ENCODE measurements at regions not wholly inside any gene's neighbourhood (a gene's known extent, or its start where the extent isn't known, plus 50 kb on each side); places are given as distances from the start of the nearest gene placed in this dataset.
"Not testable (repeated sequence)": the region's sequence is repeated elsewhere in the genome, so short reads cannot be mapped to it uniquely, and the experiment has no call there.

GRCh38 chr1:148354913-148355308 lies 128.2 kb downstream of the PPIAL4G start:
- no peak for DNase-seq

DNA sequence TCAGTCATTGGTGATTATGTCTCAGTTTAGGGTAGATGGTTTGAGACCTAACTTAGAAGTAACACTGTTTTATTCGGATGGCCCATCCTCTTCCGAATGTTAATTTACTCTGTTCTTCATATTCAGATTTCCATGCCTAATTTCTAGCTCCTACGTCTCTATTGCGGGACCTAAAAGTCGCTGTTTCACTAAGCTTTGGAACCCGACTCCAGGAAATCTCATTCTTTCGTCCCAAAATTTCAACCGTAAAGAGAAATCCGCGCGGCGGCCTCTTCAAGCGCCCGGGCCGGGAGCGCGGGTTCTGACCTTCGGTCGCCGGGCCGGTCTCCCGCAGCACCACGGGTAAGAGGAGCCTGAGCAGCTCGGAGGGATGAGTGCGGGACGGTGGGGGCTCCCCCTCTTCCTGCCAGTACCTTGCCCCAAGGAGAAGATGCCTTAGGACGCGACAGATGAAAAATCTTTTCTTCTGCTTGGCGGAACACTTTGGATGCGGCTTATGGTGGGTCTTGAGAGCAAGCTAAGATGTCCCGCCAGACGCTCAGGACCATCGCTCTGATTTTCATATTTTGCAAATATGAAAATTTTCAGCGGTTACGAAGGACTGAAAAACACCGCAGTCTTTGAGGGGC lies 128.7 kb downstream of the PPIAL4G start:
- no peak for DNase-seq

DNA sequence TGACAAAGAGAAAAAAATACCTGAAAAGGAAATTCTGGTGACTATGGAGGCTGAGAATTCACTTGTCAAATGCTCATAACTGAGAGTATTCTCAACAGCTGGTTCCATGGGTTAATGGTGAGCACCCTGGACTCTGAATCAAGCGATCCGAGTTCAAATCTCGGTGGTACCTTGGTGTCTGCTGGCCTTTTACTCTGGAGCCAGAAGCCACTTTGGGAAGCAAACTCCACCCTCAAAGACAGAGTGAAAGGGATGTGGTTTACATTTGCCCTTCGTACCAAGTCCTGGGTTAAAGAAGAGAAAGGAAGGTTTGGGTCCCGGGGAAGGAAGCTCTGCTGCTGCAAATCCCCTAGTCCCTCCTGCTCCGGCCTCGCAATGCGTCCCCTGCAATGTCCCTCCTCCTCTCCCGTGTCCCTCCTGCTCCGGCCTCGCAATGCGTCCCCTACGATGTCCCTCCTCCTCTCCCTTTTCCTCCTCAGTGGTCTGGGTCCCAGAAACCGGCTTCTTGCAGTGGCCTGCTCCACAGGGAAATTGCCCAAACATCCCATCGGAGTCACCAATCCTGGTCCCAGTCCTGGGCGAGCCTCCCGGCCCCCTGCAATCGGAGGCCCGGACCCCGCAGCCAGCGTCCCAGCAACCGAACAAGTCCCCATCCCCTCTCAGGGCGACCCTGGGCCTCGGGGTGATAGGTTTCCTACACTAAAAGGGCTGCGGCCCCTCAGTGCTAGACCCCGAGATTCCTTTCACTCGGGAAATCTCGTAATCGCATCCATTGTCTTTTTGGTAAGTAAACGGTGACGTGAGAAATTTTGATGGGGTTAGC lies 129.4 kb downstream of the PPIAL4G start:
- no peak for DNase-seq

GRCh38 chr1:148352470-148353053 lies 130.5 kb downstream of the PPIAL4G start:
- no peak for DNase-seq

DNA sequence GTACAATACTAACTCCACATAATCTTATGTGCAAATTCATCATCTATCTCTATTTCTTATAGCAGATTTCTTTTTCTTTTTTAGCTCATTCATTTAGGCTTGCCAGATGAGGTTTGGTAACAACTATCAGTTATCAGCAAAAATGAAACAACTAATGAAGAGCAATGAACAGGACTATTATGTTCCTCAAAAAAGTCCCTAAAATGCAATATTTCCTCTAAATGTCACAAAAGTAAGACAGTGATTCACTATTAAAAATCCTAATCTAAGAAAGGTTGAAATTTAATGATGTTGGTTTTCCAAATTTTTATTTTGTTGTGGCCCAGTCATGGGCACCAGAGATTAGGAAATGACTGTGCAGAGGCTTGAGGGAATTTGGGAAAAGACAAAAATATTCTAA lies 135.3 kb downstream of the PPIAL4G start:
- no peak for DNase-seq

DNA sequence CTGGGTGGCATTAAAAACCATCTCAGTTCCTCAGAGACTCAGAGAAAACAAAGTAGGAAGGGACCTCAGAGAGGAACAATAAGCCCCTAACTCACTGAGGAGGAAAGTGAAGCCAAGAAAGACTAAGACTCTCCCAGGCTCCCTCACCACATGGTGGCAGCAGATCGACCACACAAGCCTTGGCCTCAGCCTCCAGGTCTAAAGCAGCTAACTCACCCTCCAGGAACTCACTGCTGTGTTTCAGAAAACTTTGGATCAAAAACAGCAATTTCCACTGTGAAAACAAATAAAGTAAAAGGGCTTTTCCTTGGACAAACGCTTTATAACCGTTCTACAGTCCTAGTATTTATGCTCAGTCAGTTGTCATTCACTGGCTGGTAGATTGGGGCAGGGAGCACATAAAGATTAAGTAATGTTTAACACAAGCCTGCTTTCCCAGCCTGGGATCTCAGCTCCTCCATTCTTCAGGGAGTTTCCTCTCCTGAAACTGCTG lies 137.4 kb downstream of the PPIAL4G start:
- DNase-seq = not testable (repeated sequence)

DNA sequence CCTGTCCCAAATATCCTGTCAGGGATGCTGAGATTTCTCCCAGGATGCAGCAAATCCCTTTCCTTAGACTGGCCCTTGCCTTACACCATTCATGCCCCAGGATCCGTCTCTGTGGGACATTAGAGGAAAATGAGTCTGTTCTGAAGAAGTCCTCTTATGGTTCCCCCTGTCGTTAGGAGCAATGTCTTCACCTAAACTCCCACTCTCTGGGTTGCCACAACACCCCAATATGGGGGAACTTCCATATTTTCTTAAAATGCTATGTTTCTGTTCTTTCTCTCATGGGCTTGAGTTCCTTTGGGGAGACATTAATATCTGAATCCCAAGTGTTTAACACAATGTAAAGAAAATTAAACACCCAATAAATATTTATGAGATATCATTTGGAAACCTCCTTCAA lies 138.5 kb downstream of the PPIAL4G start:
- not testable (repeated sequence) for DNase-seq

DNA sequence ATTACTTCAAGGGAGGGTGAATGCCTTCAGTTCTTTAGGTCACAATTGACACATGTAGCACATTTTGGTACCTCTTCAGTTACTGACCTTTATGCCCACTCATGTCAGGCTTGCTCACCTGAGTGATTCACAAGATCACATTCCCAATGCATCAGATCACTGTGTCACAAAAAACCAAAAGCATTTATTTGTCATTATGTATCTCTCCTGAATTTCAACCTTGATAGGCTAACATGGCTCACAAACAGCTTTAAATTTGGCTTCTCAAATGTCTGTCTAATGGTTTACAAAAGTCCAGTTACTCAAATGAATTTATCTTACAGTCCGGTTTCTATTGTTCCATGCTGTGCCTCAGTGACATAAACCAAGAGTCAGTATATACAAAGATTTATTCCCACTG lies 141.4 kb downstream of the PPIAL4G start:
- not testable (repeated sequence) for DNase-seq

- DNase-seq = not testable (repeated sequence)
Observed at GRCh38 chr1:148336121-148336918, 146.8 kb downstream of the PPIAL4G start.

DNA sequence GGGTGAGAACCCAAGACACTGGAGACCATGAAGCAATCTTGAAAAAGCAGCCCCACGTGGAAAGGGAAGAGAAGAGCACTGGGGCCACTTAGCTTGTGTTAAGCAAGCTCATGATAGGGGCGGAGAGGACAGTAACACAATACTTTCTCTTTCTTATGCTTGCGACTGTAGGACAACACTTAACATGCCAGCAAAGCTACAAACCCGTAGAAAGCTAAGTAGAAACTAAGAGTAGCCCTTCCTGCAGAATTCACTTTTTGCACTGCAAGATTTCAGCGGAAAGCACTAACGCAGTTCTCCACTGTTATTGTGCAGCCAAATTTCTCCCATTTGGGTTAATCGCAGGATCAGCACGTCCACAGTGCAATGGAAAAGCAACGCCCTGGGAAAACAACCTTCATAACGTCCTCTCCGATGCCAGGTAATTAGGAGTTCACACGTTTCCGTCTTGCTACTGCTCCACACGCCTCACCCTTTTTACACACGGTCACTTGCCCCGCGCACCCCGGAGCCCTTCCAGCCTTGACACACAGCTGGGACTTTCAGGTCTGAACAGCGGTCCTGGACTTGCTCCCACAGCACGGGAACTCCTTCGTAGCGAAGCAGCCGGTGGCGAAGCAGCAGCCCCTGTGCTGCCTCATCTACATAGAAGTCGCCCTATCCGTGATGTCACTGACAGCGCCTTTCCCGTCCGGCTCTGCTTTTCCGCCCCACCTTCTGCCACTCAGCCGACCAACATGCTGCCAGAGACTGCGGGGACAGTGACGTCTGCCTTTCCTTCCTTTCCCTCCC lies 148.6 kb downstream of the PPIAL4G start:
- peak; percentile 89 for DNase-seq

DNA sequence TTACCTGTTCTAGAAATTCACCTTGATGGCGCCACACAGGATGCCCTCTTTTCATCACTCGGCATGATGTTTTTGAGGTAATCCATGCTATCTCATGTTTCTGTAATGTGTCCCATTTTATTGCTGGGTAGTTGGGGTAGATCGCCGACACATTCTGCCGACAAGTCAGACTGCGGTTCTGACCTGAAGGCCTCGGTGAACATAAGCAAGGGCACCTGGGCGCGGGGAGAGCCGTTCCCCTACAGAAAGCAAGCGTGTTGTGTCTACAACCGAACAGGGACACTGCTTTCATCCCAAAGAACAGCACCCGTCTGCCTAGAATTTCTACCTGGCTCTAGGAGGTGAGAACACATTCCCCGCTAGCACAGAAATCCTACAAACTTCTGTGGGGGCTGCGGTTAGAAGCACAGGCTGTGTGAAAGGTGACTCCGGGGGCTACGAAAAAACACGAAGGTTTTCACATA lies 149.2 kb downstream of the PPIAL4G start:
- DNase-seq = no peak

GRCh38 chr1:148328884-148329283 lies 154.2 kb downstream of the PPIAL4G start:
- DNase-seq = no peak

GRCh38 chr1:148325031-148325430 lies 158.1 kb downstream of the PPIAL4G start:
- not testable (repeated sequence) for DNase-seq

DNA sequence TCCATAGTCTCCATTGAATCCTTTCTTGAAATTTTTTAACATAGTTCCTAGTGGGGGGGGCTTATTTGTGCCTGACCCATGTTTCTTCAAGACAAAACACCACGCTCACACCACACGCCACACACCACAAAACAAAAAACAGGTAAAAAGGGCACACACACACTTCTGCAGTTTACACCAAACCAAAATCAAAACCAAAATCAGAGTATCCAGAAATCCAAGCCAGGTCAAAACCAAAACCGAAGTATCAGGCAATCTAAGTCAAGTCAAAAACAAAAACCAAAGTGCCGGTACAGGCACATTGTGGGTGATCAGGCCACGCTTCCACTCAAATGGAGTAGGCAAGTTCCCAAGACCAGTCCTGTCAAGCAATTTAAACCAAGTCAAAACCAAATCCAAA lies 158.6 kb downstream of the PPIAL4G start:
- DNase-seq = not testable (repeated sequence)

GRCh38 chr1:148320079-148320478 lies 163.0 kb downstream of the PPIAL4G start:
- DNase-seq = not testable (repeated sequence)

- no peak for DNase-seq
Observed at GRCh38 chr1:148318904-148319242, 164.2 kb downstream of the PPIAL4G start.

- no peak for DNase-seq
Observed at GRCh38 chr1:148318123-148318903, 164.8 kb downstream of the PPIAL4G start.

DNA sequence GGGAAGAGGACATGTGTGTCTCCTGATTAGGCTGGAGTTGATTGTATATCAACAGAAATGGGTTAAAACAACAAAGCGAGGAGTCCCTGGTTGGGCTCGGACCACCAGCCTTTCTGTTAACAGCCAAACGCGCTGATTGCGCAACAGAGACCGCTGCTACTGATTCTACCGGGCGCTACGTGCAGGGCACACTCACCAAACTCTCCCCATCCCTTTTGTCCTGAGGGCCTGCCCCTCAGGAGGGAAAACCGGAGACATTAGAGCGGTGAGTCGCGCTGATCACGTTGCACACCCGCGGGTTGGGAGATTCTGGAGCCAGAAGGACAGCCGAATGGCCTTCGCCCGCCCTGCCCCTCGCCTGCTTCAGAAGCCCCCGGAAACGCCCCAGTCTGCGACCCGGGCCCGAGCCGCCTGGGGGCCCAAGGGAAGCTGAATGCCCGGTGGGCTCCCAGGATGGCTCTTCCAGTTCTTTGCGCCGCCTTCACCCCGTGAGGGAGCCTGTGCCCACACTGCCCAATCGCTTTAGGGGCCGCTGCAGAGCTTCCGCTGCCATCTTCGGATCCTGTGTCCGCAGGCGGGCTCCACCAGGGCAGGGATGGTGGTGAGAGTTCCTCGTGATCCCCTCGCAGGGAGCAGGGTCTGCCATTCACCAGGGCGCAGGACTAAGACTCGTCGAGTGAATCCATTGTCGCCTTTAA lies 165.4 kb upstream of the NBPF11 start:
- no peak for DNase-seq

DNA sequence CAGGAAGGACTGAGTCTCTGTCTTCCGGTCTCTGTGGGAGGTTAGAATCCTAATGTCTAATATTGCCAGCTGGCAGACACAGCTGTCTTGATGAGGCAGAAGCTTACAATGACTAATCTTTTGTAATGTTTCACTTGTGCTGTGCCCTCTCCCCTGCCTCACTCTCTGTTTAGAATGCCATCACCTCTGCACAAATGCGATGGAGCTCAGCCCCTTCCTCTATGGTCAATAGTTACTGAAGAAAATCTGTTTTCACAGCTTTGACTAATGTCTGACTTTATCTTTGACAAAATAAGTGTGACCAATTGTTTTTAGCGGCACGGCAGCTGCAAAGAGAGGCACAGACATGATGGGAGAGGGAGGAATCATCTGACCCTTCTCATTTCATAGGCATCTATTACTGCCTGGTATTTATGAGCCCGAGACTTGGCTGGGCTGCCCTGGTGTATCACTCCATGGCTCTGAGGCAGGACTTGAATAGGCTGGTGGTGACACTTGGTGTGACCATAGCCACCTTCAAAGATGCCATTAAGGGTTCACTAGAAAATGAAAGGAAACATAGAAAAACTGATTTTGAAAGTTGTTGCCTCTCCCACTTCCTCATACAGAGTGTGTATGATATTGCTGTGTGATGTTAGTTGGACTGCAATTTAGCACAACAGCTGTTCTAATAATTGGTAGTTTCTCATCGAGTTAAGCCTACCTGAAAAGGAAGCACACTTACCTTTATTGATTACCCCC lies 163.2 kb upstream of the NBPF11 start:
- DNase-seq = no peak

DNA sequence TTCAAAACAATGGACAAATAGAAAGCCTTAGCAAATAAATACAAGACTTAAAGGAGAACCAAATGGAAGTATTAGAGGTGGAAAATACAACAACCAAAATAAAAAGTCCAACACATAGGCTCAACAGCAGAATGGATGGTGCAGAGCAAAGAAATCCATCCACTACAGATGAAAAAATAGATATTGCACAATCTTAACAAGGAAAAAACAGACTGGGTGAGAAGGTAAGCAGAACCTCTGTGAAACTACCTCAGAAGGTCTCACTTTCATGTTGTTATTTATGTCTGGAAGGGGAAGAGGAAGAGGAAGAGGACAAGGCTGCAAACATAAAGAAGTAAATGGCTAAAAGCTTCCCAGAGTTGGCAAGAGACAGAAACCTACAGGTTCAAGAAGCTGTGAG lies 158.7 kb upstream of the NBPF11 start:
- no peak for DNase-seq

Data from left hindlimb (tissue), 1 donor.